Peyer's patch (tissue), 4 donors: ENCODE measurements at regions not wholly inside any gene's neighbourhood (a gene's known extent, or its start where the extent isn't known, plus 50 kb on each side); places are given as distances from the start of the nearest gene placed in this dataset.
"Not testable (repeated sequence)": the region's sequence is repeated elsewhere in the genome, so short reads cannot be mapped to it uniquely, and the experiment has no call there.

Experiments used
- CTCF ChIP-seq, 6 experiments: fragments of 450-650 bp in 4 of 6; fragments of 200-600 bp in 2 of 6; sonication (generic) in 1 of 6; IDR thresholded peaks; one replicate each; pipeline ENCODE4 v1.5.1; 2017 to 2019; ENCODE audit warnings: antibody characterized with exemption in 6 of 6, mild to moderate bottlenecking in 3 of 6, moderate library complexity in 1 of 6
- POLR2A ChIP-seq, 2 donors: fragments of 450-650 bp; IDR thresholded peaks; one replicate each; pipeline ENCODE4 v1.5.1; 2017; ENCODE audit warnings: antibody characterized with exemption in 2 of 2, mild to moderate bottlenecking in 2 of 2, moderate library complexity in 2 of 2

DNA sequence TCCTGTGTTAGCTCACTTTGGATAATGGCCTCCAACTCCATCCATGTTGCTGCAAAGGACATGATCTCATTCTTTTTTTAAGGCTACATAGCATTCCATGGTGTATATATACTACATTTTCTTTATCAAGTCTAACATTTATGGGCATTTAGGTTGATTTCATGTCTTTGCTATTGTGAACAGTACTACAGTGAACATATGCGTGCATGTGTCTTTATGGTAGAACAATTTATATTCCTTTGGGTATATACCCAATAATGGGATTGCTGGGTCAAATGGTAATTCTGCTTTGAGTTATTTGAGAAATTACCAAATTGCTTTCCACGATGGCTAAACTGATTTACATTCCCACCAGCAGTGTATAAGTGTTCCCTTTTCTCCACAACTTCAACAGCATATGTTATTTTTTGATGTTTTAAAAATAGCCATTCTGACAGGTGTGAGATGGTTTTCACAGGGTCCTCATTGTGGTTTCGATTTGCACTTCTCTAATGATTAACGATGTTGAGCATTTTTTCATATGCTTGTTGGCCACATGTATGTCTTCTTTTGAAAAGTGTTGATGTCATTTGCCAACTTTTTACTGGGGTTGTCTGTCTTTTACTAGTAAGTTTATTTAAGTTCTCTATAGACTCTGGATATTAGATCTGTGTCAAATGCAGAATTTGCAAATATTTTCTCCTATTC is 133.4 kb downstream of the MC4R start:
- TF ChIP-seq CTCF, POLR2A (IDR thresholded peaks at IDR 0.05): not testable (repeated sequence)
